HG02884 (cell line): ENCODE measurements at regions not wholly inside any gene's neighbourhood (a gene's known extent, or its start where the extent isn't known, plus 50 kb on each side); places are given as distances from the start of the nearest gene placed in this dataset.

Experiments
- ATAC-seq: cut with Tn5 transposase; IDR thresholded peaks from one replicate; pipeline ENCODE4 v1.9.1; 2021; ENCODE audit warnings: mild to moderate bottlenecking, moderate library complexity; ENCODE audit not compliant: unreplicated experiment

DNA sequence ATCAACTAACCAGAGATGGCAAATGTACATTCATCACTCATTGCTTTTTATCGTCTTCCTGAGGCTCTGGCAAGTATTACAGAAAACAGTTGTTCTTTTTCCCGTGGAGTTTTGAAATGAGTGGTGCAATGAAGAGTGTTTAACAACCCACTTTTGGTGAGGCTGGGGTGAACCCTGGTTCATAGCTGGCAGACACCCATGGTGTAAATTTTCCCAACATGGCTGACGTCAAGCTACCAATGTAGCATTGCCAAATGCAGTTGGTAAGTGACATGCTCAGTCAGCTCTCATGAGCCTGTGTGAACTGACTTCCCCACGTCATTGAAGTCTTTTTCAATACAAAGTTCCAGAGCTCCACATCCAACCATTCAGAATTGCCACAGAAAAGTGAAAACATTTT, 386.2 kb downstream of the TMEM114 start:
- ATAC-seq = no peak

DNA sequence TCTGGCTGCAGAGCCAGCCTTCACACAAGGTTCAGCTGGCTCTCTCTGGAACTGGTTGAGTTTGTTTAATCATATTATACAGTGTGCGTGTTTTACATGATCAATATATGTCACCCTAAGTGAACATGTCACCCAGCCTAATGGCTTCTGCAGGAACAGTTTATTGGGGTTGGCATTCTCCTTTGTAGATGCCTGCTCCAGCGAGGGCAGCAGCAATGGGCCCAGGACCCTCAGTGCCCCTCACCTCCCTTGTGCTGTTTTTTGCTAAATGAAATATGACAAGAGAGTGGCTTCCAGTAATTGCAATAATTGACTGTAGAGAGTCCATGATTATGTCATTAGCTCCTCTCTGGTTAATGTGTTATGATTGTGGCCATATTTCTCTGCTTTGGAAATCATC, 387.2 kb downstream of the TMEM114 start:
- ATAC-seq = no peak

DNA sequence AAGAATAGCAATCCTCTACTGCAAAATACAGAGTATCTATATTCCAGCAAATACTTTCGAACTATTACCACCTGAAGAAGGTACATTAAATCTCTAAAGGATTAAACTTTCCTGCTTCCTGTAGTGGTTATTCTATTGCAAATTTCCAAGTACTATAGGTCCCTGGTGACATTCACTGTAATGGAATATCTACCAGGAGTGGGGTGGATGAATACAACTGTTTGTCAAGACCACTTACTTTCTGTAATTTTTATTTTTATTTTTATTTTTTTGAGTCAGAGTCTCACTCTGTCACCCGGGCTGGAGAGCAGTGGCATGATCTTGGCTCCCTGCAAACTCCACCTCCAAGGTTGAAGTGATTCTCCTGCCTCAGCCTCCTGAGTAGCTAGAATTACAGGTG, 389.5 kb downstream of the TMEM114 start:
- no peak for ATAC-seq

DNA sequence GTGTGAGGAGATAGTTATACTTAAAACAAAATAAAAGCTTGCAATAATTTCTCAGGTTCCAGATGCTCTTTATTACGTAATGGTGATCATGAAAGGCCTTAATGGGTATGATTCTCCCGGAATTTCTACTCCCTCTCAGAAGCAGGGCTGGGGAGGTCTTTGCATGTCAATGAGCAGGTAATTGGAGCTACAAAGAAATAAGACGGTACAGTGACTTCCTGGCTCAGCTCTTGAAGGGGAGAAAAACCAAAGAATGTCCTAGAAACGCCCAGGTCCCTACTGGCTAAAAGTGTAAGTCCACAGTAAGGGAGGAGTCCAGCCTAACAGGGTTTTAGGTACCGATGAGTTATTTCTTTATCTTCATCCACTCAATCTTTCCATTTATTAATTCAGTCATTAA, 390.9 kb downstream of the TMEM114 start:
- ATAC-seq = no peak

DNA sequence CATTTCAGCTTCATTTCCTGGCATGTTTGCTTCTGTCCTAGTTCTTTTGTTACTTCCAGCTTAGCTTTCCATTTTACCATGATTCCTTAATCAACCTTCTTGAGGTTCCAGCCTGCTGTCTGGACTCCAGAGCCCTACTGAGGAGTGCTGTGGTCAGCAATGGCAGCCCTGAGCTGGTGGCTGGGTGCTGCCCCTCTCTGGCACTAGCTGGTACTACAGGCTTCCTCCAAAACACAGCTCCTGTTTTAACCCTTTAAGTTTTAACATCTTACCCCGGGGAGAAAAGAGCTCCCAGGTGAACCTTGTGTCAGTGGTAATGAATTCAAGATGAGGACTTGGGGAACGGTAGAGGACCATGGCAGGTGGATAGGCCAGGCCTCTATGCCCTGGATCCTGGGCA, 395.5 kb downstream of the TMEM114 start:
- no peak for ATAC-seq

DNA sequence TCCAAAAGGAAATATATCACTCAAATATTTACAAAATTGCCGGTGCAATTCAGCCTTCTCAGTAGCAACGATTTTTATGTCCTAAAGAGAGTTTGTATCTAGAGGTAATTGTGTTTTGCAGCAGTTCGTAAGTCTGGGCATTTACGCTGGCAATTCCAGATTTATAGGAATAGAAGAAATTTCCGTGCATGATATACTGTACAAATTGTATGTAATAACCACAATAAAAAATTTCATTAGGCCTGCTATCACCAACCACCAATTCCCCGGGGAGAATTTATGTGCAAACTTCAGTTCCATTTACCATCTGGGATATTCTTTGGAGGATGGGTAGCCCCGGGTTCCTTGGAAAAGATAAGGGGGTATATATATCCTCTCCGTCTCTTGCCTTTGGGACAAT, 401.5 kb downstream of the TMEM114 start:
- ATAC-seq = no peak

DNA sequence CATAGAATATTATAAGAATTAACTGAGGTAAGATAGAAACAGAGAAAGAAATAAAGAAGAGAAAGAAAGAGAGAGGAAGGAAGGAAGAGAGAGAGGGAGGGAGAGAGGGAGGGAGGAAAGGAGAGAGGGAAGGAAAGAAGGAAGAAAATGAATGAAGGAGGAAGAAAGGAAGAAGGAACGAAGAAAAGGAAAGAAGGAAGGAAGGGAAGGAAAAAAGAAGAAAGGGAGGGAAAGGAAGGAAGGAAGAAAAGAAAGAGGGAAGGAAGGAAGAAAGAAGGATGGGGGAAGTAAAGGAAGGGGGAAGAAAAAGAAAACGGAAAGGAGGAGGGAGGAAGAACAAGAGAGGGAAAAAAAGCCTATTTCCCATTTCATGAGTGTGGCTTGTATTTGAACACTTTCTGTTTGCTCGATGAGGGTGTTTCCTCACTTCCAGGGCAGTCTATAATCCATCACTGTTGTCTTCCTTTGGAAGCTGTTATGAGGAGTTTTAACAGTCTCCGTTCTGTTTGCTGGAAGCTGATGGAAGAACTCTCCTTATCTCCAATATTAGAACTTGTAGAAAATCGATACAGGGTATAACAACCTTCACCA, 402.4 kb downstream of the TMEM114 start:
- ATAC-seq = no peak

DNA sequence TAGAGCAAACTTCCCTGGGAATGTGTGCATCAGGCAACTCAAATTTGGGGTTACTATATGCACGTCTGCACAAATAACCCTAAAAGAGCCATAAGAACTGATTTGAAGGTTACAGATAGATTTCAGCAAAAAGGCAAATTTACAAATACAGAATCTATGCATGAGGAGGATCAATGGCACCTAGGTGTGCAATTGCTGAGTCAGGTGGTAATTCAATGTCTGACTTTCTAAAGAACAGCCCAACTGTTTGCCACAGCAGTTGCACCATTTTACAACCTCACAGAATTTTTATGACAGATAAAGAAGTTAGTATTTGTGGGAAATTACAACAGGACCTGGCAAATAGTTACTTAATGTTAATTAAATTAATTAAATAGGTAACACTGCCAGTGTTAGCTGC, 405.5 kb downstream of the TMEM114 start:
- no peak for ATAC-seq

DNA sequence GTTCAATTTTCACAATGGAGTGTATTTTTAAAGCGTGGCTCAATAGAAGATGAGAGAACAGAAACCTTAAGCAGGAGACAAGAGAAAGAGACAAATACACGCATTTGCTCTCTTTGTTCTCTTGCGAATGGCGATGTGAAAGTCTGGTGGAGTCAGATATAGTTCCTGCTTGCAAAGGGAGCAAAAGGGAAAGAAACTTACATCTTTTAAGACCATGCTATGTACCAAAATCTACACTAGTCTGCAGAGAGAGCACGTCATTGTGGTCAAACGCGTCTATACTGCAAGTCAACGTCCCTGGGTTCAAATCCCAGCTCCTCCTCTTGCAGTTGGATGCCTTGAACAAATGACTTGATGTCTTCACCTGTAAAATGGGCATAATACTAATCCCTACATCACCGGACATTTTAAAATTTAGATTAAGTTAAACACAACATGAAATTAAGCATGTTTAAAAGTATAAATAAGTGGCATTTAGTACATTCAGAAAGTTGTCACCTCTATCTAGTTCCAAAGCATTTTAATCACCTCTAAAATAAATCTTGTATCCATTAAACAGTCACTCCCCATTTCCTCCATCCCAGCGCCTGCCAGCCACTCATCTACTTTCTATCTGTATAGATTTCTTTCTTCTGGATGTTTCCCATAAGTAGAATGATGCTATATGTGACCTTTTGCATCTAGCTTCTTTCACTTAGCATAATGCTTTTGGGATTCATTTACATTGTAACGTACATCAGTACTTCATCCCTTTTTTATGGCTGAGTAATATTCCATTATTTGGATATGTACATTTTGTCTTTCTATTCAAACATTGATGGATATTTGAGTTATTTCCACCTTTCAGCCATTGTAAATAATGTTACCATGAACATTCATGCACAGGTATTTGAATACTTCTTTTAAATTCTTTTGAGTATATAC, 406.9 kb downstream of the TMEM114 start:
- no peak for ATAC-seq

DNA sequence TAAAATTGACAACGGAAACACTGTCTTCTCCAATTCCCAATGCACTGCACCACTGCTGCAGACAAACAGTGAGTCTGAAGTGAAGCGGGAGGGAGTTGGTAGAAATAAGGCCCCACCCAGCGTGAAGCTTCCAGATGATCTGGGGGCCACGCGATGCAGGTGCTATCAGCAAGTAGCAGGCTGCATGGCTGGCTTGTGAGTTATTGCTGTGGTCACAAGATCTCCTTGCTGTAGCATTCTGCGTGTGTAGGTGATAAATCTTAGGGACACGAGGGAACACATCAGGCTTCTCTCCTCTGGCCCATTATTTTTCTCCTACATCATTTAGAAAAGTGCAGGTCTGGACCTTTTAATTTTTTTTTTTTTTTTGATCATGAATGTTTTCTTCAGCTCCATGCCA, 407.6 kb downstream of the TMEM114 start:
- ATAC-seq = no peak

DNA sequence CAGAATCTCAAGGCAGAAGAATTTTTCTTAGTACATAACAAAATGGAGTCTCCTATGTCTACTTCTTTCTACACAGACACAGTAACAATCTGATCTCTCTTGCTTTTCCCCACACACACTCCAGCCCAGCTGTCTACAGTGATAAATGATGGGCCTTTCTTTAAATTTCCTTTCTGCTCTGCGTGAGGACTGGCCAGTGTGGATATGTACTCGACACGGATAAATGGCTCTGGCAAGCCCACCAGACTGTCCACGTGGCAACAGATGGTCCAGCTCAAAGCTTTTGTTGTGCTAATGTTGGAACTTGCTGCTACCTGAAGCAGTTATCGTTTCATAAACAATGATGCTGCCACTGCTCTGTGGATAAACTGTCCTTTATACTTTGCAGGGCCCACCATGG, 410.7 kb downstream of the TMEM114 start:
- no peak for ATAC-seq

DNA sequence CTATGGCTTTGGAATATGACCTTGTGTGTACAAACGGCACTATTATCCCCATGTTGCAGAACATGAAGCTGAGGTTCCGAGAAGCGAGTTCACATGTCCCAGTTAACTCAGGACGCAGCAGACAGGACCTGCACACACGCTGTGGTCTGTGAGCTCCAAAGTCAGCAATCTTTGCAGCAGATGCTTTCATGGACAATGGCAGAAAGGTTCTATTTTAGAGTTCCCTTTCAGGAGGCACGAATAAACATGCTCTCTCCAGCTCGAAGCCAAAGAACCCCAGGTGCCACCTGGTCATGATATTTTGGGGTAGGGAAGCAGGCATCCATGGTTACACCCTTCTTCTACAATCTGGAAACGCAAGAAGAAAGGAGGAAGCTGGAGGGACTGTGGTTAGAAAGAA, 412.0 kb downstream of the TMEM114 start:
- no peak for ATAC-seq

DNA sequence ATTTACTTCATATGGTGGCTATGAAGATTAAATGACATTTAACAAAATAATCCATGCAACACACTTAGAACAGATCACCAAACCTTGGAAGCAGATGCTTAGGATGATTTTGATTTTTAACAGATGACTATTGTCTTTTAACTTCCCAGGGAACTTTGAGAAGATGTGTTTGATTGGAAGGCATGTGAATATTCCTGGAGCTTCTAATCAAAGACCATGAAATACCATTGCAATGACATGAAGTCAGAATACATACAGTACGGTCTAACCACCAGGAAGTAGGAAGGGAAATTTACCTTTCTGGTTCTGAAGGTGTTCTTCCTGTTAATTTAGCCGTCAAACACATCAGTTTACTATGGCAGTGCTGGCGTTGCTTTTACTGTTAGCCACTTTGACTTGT, 414.9 kb downstream of the TMEM114 start:
- ATAC-seq = no peak

DNA sequence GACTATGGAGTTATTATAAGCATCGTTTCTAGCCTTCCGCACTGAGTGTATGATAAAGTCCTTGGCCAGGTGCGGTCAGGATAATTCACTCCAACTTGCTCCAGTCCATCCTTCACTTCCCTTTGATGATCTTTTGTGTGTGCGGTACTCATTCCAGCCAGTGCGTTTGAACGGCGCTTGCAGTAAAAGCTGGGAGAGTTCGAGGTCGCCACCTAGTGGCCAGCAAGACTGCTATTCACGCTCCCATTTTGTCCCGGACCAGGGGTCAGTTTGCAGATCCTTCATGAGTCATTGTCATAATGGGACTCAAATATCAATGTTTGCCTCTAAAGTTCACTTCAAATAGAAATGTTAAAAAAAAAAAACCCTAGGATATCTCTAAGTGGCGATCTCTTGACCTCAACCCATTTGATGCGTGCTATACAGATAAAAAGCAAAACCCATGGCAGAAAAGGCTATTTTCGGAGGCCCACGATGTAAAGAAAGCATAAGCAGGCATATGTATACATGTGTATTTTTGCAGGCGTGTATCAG, 417.1 kb downstream of the TMEM114 start:
- ATAC-seq = no peak

DNA sequence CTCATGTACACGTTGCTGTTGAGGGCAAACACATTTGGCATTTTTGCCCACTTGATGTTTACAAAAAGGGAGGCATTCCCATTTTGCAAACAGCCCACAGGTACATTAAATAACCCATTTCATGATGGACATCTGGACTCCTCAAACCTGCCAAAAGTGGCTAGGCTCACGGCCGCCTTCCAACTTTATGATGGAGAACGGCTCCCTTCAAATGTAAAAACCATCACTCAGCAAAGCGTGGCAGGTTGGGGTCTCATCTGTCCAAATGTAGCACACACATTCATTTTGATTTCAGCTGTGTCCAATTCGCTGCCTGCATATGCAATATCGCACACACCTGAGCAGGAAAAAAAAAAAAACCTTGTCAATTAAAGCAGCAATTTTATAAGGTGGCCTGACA, 417.8 kb downstream of the TMEM114 start:
- ATAC-seq = no peak

DNA sequence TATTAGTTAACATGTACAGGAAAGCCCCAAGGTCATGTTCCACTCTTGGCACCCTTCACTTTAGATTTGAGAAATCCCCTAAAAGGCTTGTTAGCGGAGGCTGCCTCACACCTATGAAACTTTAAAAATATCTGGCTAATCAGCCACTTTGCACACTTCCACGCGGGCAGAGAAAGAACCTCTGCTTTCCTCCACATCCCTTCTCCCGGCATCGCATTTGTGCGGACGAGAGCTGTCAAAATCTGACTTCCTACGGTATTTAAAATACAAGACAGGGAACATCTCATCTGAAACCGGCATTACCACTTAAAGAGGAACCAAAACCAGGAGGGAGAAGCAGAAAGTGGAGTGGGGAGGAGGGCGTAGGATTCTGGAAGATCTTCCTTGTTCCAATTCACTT, 422.3 kb downstream of the TMEM114 start:
- ATAC-seq = no peak

DNA sequence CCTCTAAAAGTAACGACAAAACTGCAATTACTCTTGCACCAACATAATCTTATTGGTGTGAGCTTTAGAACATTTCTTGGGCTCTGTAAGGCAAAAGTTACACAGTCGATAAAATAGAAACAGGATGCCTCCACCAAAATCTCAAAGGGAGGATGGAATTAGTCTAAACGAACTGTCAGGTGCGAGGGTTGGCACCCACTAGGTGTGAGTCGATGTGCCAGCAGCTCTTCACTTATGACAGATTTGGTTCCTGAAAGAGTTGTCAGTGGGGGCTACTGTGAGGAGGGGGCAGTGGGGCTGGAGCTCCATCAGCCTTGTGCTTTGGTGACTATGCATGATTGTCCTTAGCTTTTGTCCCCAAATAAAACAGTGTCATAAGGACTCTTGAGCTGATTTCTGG, 422.9 kb downstream of the TMEM114 start:
- no peak for ATAC-seq

DNA sequence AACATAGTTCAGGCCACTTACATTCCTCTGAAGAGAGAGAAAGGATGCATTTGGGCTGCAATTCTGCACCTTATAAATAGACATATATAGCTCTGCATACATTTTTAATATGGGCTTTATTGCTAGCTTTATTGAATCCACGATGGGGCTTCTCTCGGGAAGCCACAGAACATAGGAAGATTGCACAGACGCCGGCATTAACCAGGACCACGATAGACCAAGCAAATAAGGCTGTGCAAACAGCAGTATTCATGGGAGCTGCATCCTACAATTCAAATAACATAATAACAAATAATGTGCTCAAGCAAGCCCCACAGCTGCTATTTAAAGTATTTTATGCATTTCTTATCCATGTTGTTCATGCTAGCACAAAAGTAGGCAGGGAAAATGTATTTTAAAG, 432.3 kb downstream of the TMEM114 start:
- ATAC-seq = no peak

DNA sequence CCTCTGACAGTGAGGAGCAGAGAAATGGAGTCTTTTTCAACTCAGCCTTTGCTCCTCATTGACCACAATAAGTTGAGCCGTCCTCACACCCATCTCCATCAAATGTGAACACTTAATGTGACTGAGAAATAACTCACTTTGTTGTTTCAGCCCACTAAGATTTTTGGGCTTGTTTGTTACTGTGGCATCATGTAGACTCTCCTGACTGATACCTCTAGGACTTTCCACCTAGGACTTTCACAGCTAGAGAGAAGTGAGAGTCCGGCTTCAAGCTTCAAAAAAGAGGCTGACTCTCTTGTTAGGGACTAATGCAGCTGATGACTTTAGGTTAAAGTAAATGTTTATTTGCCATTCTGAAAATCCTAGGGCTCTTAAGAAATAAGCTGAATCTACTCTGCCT, 435.0 kb downstream of the TMEM114 start:
- no peak for ATAC-seq

DNA sequence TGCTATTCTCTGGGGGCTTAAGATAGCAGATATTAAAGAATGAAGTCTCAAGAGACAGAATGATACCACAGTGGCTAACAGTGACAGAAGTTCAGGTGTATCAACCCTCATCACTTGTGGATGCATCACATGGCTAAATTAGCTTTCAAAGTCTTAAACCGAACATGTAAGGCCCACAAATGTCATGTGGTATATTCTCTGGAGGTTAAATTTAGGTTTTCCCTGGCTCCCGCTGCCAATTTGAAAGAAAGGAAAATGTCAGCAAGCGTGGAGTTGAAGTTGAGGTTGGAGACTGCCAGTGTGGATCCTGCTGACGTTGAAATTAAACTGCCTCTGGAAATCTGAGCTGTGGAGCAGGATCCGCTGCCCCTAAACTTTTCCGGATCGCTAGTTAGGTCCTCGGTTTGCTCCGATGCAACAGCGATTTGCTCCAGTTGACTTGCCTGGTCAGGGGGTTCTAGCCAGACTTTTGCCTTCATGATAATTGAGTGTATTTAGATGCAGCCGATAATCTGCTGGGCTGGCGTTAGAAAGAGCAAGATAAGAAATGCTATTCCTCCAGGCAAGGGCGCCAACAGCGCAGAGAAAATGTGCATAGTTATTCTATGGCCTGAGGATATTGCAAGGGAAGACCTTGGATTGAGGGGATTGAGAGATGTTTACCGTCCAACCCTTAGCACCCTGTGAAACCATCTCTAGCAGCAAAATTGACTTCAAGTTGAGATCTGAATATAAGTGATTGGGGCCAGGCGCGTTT, 443.9 kb downstream of the TMEM114 start:
- no peak for ATAC-seq

DNA sequence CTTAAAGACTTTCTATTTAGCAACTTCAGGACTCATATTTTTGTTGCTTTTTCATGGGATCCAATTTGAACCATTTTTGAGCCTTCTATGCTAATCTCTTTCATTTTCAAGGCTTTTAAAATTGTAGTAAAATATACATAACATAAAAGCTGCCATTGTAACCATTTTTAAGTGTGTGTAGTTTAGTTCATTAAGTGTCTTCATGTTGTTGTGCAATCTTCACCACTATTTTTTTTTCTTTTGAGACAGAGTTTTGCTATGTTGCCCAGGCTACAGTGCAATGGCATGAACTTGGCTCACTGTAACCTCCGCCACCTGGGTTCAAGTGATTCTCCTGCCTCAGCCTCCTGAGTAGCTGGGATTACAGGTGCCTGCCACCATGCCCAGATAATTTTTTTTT, 451.6 kb downstream of the TMEM114 start:
- ATAC-seq = no peak

DNA sequence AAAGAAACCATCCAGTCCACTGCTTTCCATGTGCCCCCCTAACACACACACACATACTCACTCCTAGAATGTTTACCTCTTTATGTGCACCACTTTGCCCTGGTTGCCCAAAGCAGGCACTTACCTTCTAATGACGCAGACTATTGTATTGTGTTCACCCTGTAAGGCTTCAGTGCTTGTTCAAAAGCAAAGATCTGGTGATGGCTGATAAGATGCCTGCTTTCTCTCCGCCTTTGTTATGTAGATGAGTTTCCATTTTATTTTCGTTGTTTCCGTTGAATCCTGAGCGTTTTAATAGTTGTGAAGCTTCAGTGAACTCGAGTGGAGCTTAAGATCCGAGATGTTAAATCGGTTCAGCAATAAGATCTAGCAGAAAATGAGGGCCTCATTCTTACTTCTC, 452.7 kb downstream of the TMEM114 start:
- no peak for ATAC-seq
